Heart right ventricle (tissue), 16 donors: ENCODE measurements at regions not wholly inside any gene's neighbourhood (a gene's known extent, or its start where the extent isn't known, plus 50 kb on each side); places are given as distances from the start of the nearest gene placed in this dataset.

Experiments
- ATAC-seq, 8 donors: fragments of 200-7000 bp; cut with Tn5 transposase; one replicate each; pipeline ENCODE4 v1.9.1; 2020; ENCODE audit warnings: mild to moderate bottlenecking in 8 of 8, moderate library complexity in 8 of 8, moderate number of reproducible peaks in 1 of 8
- DNase-seq, 2 donors: peaks; one replicate each; pipeline ENCODE4 v3.0.0-alpha.2; 2020
- H3K27ac ChIP-seq, 10 donors: fragments of 200-600 bp; sonication (generic) in 2 of 10; one replicate each; pipeline versions ENCODE4 v1.5.0 to v1.8.0; 2020 to 2022; ENCODE audit warnings: mild to moderate bottlenecking in 3 of 10
- H3K27me3 ChIP-seq, 7 donors: fragments of 200-600 bp; one replicate each; pipeline ENCODE4 v1.8.0; 2021 to 2022; ENCODE audit warnings: mild to moderate bottlenecking in 2 of 7
- H3K36me3 ChIP-seq, 9 donors: fragments of 200-600 bp; sonication (generic) in 1 of 9; one replicate each; pipeline versions ENCODE4 v1.5.0 to v1.8.0; 2020 to 2022; ENCODE audit warnings: mild to moderate bottlenecking in 2 of 9
- H3K4me1 ChIP-seq, 9 donors: fragments of 200-600 bp; sonication (generic) in 1 of 9; one replicate each; pipeline versions ENCODE4 v1.5.0 to v1.8.0; 2020 to 2022; ENCODE audit warnings: mild to moderate bottlenecking in 4 of 9
- H3K4me3 ChIP-seq, 10 donors: fragments of 200-600 bp; sonication (generic) in 2 of 10; one replicate each; pipeline versions ENCODE4 v1.5.0 to v1.8.0; 2020 to 2022; ENCODE audit warnings: mild to moderate bottlenecking in 7 of 10, moderate library complexity in 2 of 10
- H3K9me3 ChIP-seq, 11 donors: fragments of 200-600 bp in 10 of 11; sonication (generic) in 2 of 11; one replicate each; pipeline versions ENCODE4 v1.5.0 to v1.8.0; 2013 to 2022; ENCODE audit warnings: mild to moderate bottlenecking in 2 of 11, control low read depth in 1 of 11, moderate library complexity in 1 of 11
- CTCF ChIP-seq, 9 donors: fragments of 200-600 bp; sonication (generic) in 2 of 9; IDR thresholded peaks; one replicate each; pipeline versions ENCODE4 v1.5.0 to v1.8.0; 2021 to 2022; ENCODE audit warnings: antibody characterized with exemption in 9 of 9, mild to moderate bottlenecking in 5 of 9, moderate library complexity in 1 of 9
- WGBS, 2 donors: extraction: QIAGEN DNeasy Blood & Tissue Kit; methylation state at CpG; one replicate each; pipeline ENCODE4 v1.1.7; 2013; ENCODE audit warnings: inconsistent platforms in 1 of 2; 5-methylcytosine and 5-hydroxymethylcytosine counted together
- intact Hi-C, 10 donors: fragments of 100-400 bp; cut with DNase I; formaldehyde crosslinking; loops; one replicate each; pipeline versions ENCODE4 v1.11.1 to v1.14.2; 2022
- donor health status: Arrhythmogenic right ventricular cardiomyopathy.
- donor health status: ischemic (EF 13 %, LVEDD 7.1; RV severe dilation, severe dysfunction).
- donor health status: healthy with polysubstance abuse.
- donor health status: DM: no; HTN: yes; CAD: no.
- donor health status: DM: no; HTN: no; CAD: no.
- donor health status: ischemic (EF 25% LVEDD 6.9; RV normal size, moderate dysfunction).
- donor health status: ischemic (EF 25% LVEDD 5.7; RV mildly dilated, moderate dysfunction).
- donor health status: healthy.
- donor health status: DM: yes; HTN: yes; CAD: no.
- donor health status: Ischemic cardiomyopathy.
- donor health status: ischemic (EF 35%, LVEDD 5.7; RV mildly dilated, moderate dysfunction).
- donor health status: nonischemic (EF 11% LVEDD 7.7; RV severe dilation, severe dysfunction).
- donor health status: DM: yes; HTN: yes; CAD: no.
- donor health status: PGD.
- donor health status: ischemic (EF 29% LVEDD 5.4; RV normal size, mild dysfunction).
- donor health status: nonischemic (EF 23%, LVEDD 6.1; RV moderate dilation, normal function).

GRCh38 chr14:85907536-85907935 lies 377.6 kb downstream of the FLRT2 start:
- ATAC-seq (no peak), DNase-seq (no peak)
- intact Hi-C loops, result no loop called here
- TF ChIP-seq CTCF (IDR thresholded peaks at IDR 0.05), result no peak
- Histone ChIP-seq H3K27ac (no peak overlapping the region), H3K4me1 (no peaks in the 10 kb centered on the region), H3K9me3 (peaks cover 0 to 3% (median 0%) of the 10 kb centered on the region in 11 donors), H3K36me3 (no peaks in the 10 kb centered on the region), H3K27me3 (no peaks in the 10 kb centered on the region), H3K4me3 (no peak overlapping the region)
- 56% methylated on average over 2 of the region's 2 CpGs for WGBS, 2 donors

GRCh38 chr14:85897808-85898207 lies 367.9 kb downstream of the FLRT2 start:
- Histone ChIP-seq H3K9me3 (no peaks in the 10 kb centered on the region), H3K4me3 (no peak overlapping the region), H3K4me1 (peaks cover 0 to 3% (median 0%) of the 10 kb centered on the region in 9 donors), H3K36me3 (no peaks in the 10 kb centered on the region), H3K27me3 (no peaks in the 10 kb centered on the region), H3K27ac (no peak overlapping the region)
- ATAC-seq (no peak), DNase-seq (no peak)
- TF ChIP-seq CTCF (IDR thresholded peaks at IDR 0.05), result no peak
- intact Hi-C loops, result no loop called here

- DNase-seq, result no peak
- 77 to 89% methylated on average over 1 of the region's 1 CpG for WGBS, 2 donors
- Histone ChIP-seq H3K27me3 (no peaks in the 10 kb centered on the region), H3K27ac (no peak overlapping the region), H3K4me1 (peaks cover 0 to 3% (median 0%) of the 10 kb centered on the region in 9 donors), H3K4me3 (no peak overlapping the region), H3K9me3 (no peaks in the 10 kb centered on the region), H3K36me3 (no peaks in the 10 kb centered on the region)
- no peak for TF ChIP-seq CTCF (IDR thresholded peaks at IDR 0.05)
- intact Hi-C loops, result no loop called here
- ATAC-seq, result no peak
These were observed 365.7 kb downstream of the FLRT2 start for GRCh38 chr14:85895603-85896002.

GRCh38 chr14:85892251-85892650 lies 362.3 kb downstream of the FLRT2 start:
- Histone ChIP-seq H3K36me3 (no peaks in the 10 kb centered on the region), H3K27ac (no peak overlapping the region), H3K27me3 (no peaks in the 10 kb centered on the region), H3K4me3 (no peak overlapping the region), H3K4me1 (no peaks in the 10 kb centered on the region), H3K9me3 (no peaks in the 10 kb centered on the region)
- DNase-seq (no peak), ATAC-seq (no peak)
- intact Hi-C loops, result no loop called here
- no peak for TF ChIP-seq CTCF (IDR thresholded peaks at IDR 0.05)
- 79 to 80% methylated on average over 4 of the region's 4 CpGs for WGBS, 2 donors

- intact Hi-C loops, result no loop called here
- Histone ChIP-seq H3K4me1 (no peaks in the 10 kb centered on the region), H3K27me3 (no peaks in the 10 kb centered on the region), H3K27ac (no peak overlapping the region), H3K9me3 (no peaks in the 10 kb centered on the region), H3K4me3 (no peak overlapping the region), H3K36me3 (no peaks in the 10 kb centered on the region)
- no peak for TF ChIP-seq CTCF (IDR thresholded peaks at IDR 0.05)
- DNase-seq (no peak), ATAC-seq (no peak)
- 63 to 69% methylated on average over 4 of the region's 4 CpGs for WGBS, 2 donors
These were observed 354.0 kb downstream of the FLRT2 start for GRCh38 chr14:85883966-85884365.
